GM23338 (cell line): ENCODE measurements at regions not wholly inside any gene's neighbourhood (a gene's known extent, or its start where the extent isn't known, plus 50 kb on each side); places are given as distances from the start of the nearest gene placed in this dataset.

Source experiments
- ATAC-seq: fragments of 200-7000 bp; cut with Tn5 transposase; 3 replicates; pipeline ENCODE4 v1.9.1; 2020
- DNase-seq: peaks from one replicate; pipeline ENCODE4 v3.0.0-alpha.2; 2015; ENCODE audit warnings: low spot score
- H2AFZ ChIP-seq: fragments of 200-600 bp; sonication (generic); 2 replicates; pipeline ENCODE4 v1.8.0; 2016; ENCODE audit warnings: antibody characterized with exemption, mild to moderate bottlenecking, moderate library complexity
- H3F3A ChIP-seq: fragments of 200-600 bp; sonication (generic); replicated peaks from 2 replicates; pipeline ENCODE4 v1.8.0; 2017; ENCODE audit warnings: antibody characterized with exemption, mixed run types, low read depth
- H3K27ac ChIP-seq: fragments of 200-600 bp; sonication (generic); 2 replicates; pipeline ENCODE4 v1.6.1; 2016; ENCODE audit warnings: low read depth
- H3K27me3 ChIP-seq: fragments of 200-600 bp; sonication (generic); 2 replicates; pipeline ENCODE4 v1.8.0; 2016; ENCODE audit warnings: mild to moderate bottlenecking, mixed run types, moderate library complexity; ENCODE audit not compliant: insufficient read depth
- H3K36me3 ChIP-seq: fragments of 200-600 bp; sonication (generic); 2 replicates; pipeline ENCODE4 v1.8.0; 2016; ENCODE audit warnings: mild to moderate bottlenecking; ENCODE audit not compliant: insufficient read depth
- H3K4me1 ChIP-seq: fragments of 200-600 bp; sonication (generic); 2 replicates; pipeline ENCODE4 v1.8.0; 2016; ENCODE audit warnings: mild to moderate bottlenecking, moderate library complexity; ENCODE audit not compliant: insufficient read depth
- H3K4me2 ChIP-seq: fragments of 200-600 bp; sonication (generic); 2 replicates; pipeline ENCODE4 v1.7.1; 2017; ENCODE audit warnings: mixed run types
- H3K4me3 ChIP-seq: fragments of 200-600 bp; sonication (generic); 2 replicates; pipeline ENCODE4 v1.6.1; 2016; ENCODE audit warnings: mixed run types
- H3K79me2 ChIP-seq: fragments of 200-600 bp; sonication (generic); replicated peaks from 2 replicates; pipeline ENCODE4 v1.8.0; 2017; ENCODE audit warnings: mild to moderate bottlenecking; ENCODE audit not compliant: insufficient read depth
- H3K9me2 ChIP-seq: fragments of 200-600 bp; sonication (generic); 2 replicates; pipeline ENCODE4 v1.8.0; 2017; ENCODE audit not compliant: insufficient read depth
- H4K20me1 ChIP-seq: fragments of 200-600 bp; sonication (generic); replicated peaks from 2 replicates; pipeline ENCODE4 v1.8.0; 2017; ENCODE audit warnings: mild to moderate bottlenecking; ENCODE audit not compliant: insufficient read depth
- H3K27ac Mint-ChIP-seq: 2 replicates; pipeline ENCODE4 v1.8.0; 2020; ENCODE audit warnings: inconsistent platforms, mild to moderate bottlenecking, moderate library complexity, mixed read lengths
- H3K27me3 Mint-ChIP-seq: 3 replicates; pipeline ENCODE4 v1.8.0; 2022; ENCODE audit warnings: low read depth, mild to moderate bottlenecking, moderate library complexity, mixed read lengths, inconsistent platforms; ENCODE audit not compliant: insufficient read depth, poor library complexity
- H3K36me3 Mint-ChIP-seq: 3 replicates; pipeline ENCODE4 v1.8.0; 2021; ENCODE audit warnings: low read depth, mild to moderate bottlenecking, inconsistent platforms, moderate library complexity, mixed read lengths
- H3K4me1 Mint-ChIP-seq: 3 replicates; pipeline ENCODE4 v1.8.0; 2020; ENCODE audit warnings: mild to moderate bottlenecking, inconsistent platforms, mixed read lengths
- H3K4me3 Mint-ChIP-seq: 3 replicates; pipeline ENCODE4 v1.8.0; 2021; ENCODE audit warnings: moderate library complexity, mild to moderate bottlenecking, inconsistent platforms, mixed read lengths
- H3K9me3 Mint-ChIP-seq: 3 replicates; pipeline ENCODE4 v1.8.0; 2020; ENCODE audit warnings: moderate library complexity, mild to moderate bottlenecking, inconsistent platforms, mixed read lengths
- CREB1 ChIP-seq: fragments of 250-450 bp; sonication (Bioruptor Pico); IDR thresholded peaks from 2 replicates; pipeline ENCODE4 v1.5.0; 2020; ENCODE audit warnings: low read depth, mild to moderate bottlenecking, moderate library complexity
- CTCF ChIP-seq, 2 experiments: fragments of 200-600 bp in 1 of 2; sonication (generic) in 1 of 2; conservative IDR thresholded peaks; 2 replicates each; pipeline versions ENCODE4 v1.5.1 to v1.6.1; 2016 to 2017; ENCODE audit warnings: antibody characterized with exemption in 2 of 2, low read depth in 2 of 2, mild to moderate bottlenecking in 2 of 2, moderate library complexity in 1 of 2
- ETS1 ChIP-seq: IDR thresholded peaks from 2 replicates; pipeline ENCODE4 v1.6.1; 2016; ENCODE audit warnings: antibody characterized with exemption
- EZH2 ChIP-seq: fragments of 200-600 bp; sonication (generic); IDR thresholded peaks from one replicate; pipeline ENCODE4 v1.8.0; 2017; ENCODE audit warnings: antibody characterized with exemption, mild to moderate bottlenecking, low read depth; ENCODE audit not compliant: unreplicated experiment
- EZH2phosphoT487 ChIP-seq: fragments of 200-600 bp; sonication (generic); IDR thresholded peaks from one replicate; pipeline ENCODE4 v1.8.1; 2018; ENCODE audit warnings: antibody characterized with exemption; ENCODE audit not compliant: unreplicated experiment
- JUNB ChIP-seq: IDR thresholded peaks from one replicate; pipeline ENCODE4 v1.6.1; 2016; ENCODE audit warnings: antibody characterized with exemption; ENCODE audit not compliant: unreplicated experiment
- NANOG ChIP-seq: IDR thresholded peaks from 2 replicates; pipeline ENCODE4 v1.6.1; 2016; ENCODE audit warnings: antibody characterized with exemption, borderline replicate concordance
- POLR2AphosphoS5 ChIP-seq: IDR thresholded peaks from 2 replicates; pipeline ENCODE4 v1.6.1; 2016; ENCODE audit warnings: antibody characterized with exemption, low read depth
- STAT1 ChIP-seq: IDR thresholded peaks from one replicate; pipeline ENCODE4 v1.6.1; 2016; ENCODE audit warnings: antibody characterized with exemption; ENCODE audit not compliant: unreplicated experiment
- ZNF114 ChIP-seq: fragments of 250-450 bp; sonication (Bioruptor Pico); IDR thresholded peaks from 2 replicates; pipeline ENCODE4 v1.5.0; 2020; ENCODE audit warnings: mild to moderate bottlenecking, moderate library complexity
- ZNF331 ChIP-seq: fragments of 250-450 bp; sonication (Bioruptor Pico); IDR thresholded peaks from 2 replicates; pipeline ENCODE4 v1.5.0; 2020; ENCODE audit warnings: low read depth, mild to moderate bottlenecking, moderate library complexity
- TF ChIP-seq, protein P1 (sequence below): IDR thresholded peaks from one replicate; pipeline ENCODE4 v1.6.1; 2018; ENCODE audit warnings: antibody characterized with exemption; ENCODE audit not compliant: unreplicated experiment
- TF ChIP-seq, protein P2 (sequence below): fragments of 250-450 bp; sonication (Bioruptor Pico); IDR thresholded peaks from 2 replicates; pipeline ENCODE4 v1.5.0; 2020; ENCODE audit warnings: mild to moderate bottlenecking, moderate library complexity

DNA sequence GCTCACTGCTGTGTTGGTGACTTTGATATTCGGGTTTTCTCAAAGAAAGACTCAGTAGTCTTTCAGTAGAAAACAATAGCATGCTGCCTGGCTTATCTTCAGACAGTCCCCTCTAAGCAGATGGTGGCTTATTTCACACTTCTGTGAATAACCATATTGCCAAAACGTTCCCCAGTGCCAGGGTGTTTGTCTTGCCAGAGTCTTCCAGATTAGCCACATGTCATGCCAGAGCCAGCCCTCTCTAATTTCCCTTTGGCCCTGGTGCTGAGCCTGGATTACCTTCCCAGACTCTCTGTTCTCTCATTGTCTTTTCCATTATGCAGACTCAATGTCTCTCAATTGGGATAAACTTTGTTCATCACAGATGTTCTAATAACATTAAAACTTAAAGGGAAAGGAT is 488.0 kb upstream of the ATXN8OS start:
- H3K9me2 ChIP-seq: peaks cover 4% of the 10 kb centered on the region; the same call in 1 of the 2 replicates
- H3K79me2 ChIP-seq: no peaks in the 10 kb centered on the region
- H3F3A ChIP-seq: no peaks in the 10 kb centered on the region
- no peak overlapping the region for H3K4me3 ChIP-seq
- no peak overlapping the region; the same call in 1 of the 2 replicates for H2AFZ ChIP-seq
- Mint-ChIP-seq H3K36me3 (peaks cover 30% of the 10 kb centered on the region), H3K27ac (no peak overlapping the region), H3K4me1 (peaks cover 15% of the 10 kb centered on the region), H3K27me3 (no peaks in the 10 kb centered on the region), H3K4me3 (no peak overlapping the region), H3K9me3 (peaks cover 28% of the 10 kb centered on the region)
- ATAC-seq (no peak), DNase-seq (no peak)
- no peaks in the 10 kb centered on the region for H4K20me1 ChIP-seq
- no peaks in the 10 kb centered on the region for H3K4me1 ChIP-seq
- H3K36me3 ChIP-seq: peaks cover 5% of the 10 kb centered on the region; the same call in 1 of the 2 replicates
- H3K27me3 ChIP-seq: no peaks in the 10 kb centered on the region
- TF ChIP-seq CTCF (conservative IDR thresholded peaks at IDR 0.05; ENCODE audit: low read depth in 2 of 2) (no peak), ZNF114 (CRISPR knock-in tag) (no peak), ETS1 (no peak), EZH2 (no peak), JUNB (no peak), EZH2phosphoT487 (no peak), NANOG (no peak), STAT1 (no peak), ZNF331 (no peak), POLR2AphosphoS5 (no peak), CREB1 (CRISPR knock-in tag) (no peak)
- TF ChIP-seq, protein P1, sequence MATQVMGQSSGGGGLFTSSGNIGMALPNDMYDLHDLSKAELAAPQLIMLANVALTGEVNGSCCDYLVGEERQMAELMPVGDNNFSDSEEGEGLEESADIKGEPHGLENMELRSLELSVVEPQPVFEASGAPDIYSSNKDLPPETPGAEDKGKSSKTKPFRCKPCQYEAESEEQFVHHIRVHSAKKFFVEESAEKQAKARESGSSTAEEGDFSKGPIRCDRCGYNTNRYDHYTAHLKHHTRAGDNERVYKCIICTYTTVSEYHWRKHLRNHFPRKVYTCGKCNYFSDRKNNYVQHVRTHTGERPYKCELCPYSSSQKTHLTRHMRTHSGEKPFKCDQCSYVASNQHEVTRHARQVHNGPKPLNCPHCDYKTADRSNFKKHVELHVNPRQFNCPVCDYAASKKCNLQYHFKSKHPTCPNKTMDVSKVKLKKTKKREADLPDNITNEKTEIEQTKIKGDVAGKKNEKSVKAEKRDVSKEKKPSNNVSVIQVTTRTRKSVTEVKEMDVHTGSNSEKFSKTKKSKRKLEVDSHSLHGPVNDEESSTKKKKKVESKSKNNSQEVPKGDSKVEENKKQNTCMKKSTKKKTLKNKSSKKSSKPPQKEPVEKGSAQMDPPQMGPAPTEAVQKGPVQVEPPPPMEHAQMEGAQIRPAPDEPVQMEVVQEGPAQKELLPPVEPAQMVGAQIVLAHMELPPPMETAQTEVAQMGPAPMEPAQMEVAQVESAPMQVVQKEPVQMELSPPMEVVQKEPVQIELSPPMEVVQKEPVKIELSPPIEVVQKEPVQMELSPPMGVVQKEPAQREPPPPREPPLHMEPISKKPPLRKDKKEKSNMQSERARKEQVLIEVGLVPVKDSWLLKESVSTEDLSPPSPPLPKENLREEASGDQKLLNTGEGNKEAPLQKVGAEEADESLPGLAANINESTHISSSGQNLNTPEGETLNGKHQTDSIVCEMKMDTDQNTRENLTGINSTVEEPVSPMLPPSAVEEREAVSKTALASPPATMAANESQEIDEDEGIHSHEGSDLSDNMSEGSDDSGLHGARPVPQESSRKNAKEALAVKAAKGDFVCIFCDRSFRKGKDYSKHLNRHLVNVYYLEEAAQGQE: no peak
- TF ChIP-seq, protein P2, sequence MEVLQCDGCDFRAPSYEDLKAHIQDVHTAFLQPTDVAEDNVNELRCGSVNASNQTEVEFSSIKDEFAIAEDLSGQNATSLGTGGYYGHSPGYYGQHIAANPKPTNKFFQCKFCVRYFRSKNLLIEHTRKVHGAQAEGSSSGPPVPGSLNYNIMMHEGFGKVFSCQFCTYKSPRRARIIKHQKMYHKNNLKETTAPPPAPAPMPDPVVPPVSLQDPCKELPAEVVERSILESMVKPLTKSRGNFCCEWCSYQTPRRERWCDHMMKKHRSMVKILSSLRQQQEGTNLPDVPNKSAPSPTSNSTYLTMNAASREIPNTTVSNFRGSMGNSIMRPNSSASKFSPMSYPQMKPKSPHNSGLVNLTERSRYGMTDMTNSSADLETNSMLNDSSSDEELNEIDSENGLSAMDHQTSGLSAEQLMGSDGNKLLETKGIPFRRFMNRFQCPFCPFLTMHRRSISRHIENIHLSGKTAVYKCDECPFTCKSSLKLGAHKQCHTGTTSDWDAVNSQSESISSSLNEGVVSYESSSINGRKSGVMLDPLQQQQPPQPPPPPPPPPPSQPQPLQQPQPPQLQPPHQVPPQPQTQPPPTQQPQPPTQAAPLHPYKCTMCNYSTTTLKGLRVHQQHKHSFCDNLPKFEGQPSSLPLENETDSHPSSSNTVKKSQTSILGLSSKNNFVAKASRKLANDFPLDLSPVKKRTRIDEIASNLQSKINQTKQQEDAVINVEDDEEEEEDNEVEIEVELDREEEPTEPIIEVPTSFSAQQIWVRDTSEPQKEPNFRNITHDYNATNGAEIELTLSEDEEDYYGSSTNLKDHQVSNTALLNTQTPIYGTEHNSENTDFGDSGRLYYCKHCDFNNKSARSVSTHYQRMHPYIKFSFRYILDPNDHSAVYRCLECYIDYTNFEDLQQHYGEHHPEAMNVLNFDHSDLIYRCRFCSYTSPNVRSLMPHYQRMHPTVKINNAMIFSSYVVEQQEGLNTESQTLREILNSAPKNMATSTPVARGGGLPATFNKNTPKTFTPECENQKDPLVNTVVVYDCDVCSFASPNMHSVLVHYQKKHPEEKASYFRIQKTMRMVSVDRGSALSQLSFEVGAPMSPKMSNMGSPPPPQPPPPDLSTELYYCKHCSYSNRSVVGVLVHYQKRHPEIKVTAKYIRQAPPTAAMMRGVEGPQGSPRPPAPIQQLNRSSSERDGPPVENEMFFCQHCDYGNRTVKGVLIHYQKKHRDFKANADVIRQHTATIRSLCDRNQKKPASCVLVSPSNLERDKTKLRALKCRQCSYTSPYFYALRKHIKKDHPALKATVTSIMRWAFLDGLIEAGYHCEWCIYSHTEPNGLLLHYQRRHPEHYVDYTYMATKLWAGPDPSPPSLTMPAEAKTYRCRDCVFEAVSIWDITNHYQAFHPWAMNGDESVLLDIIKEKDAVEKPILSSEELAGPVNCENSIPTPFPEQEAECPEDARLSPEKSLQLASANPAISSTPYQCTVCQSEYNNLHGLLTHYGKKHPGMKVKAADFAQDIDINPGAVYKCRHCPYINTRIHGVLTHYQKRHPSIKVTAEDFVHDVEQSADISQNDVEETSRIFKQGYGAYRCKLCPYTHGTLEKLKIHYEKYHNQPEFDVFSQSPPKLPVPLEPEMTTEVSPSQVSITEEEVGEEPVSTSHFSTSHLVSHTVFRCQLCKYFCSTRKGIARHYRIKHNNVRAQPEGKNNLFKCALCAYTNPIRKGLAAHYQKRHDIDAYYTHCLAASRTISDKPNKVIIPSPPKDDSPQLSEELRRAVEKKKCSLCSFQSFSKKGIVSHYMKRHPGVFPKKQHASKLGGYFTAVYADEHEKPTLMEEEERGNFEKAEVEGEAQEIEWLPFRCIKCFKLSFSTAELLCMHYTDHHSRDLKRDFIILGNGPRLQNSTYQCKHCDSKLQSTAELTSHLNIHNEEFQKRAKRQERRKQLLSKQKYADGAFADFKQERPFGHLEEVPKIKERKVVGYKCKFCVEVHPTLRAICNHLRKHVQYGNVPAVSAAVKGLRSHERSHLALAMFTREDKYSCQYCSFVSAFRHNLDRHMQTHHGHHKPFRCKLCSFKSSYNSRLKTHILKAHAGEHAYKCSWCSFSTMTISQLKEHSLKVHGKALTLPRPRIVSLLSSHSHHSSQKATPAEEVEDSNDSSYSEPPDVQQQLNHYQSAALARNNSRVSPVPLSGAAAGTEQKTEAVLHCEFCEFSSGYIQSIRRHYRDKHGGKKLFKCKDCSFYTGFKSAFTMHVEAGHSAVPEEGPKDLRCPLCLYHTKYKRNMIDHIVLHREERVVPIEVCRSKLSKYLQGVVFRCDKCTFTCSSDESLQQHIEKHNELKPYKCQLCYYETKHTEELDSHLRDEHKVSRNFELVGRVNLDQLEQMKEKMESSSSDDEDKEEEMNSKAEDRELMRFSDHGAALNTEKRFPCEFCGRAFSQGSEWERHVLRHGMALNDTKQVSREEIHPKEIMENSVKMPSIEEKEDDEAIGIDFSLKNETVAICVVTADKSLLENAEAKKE (CRISPR knock-in tag): no peak
- H3K4me2 ChIP-seq: no peak overlapping the region
- H3K27ac ChIP-seq: no peak overlapping the region
